ENCODE measurements at regions not wholly inside any gene's neighbourhood (a gene's known extent, or its start where the extent isn't known, plus 50 kb on each side); places are given as distances from the start of the nearest gene placed in this dataset.

DNA sequence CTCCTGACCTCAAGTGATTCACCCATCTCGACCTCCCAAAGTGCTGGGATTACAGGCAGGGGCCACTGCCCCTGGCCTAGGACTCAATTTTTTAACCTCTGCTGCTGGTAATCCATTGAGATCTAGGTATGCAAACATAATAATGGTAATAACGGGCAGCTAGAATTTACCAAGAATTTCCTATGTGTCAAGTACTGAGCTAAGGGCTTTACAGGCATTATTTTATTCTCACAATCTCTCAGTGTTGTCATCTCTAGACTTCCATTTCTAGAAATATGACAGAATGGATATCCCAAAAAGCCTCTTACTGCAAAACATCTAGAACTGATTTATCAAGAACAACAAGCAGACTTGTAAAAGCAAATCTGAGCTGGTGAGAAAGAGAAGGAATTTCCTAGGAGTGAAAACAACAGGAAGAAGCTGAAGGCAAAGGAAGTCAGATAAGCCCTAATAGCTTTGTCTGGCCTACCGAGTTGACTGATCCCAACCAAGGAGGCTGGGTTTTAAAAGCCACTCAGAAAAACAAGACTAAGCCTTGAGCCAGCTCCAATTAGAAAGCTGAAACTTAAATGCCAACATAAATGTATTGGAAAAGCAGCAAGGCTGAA lies 70.6 kb downstream of the CCDC71L start:
- no peak for TF ChIP-seq CEBPB (IDR thresholded peaks at IDR 0.05)
- TF ChIP-seq TAF1 (IDR thresholded peaks at IDR 0.05; ENCODE audit: low read depth): no peak
- TF ChIP-seq EP300 (IDR thresholded peaks at IDR 0.05; ENCODE audit: borderline replicate concordance): no peak
- TF ChIP-seq NFIC (IDR thresholded peaks at IDR 0.05): no peak
- TF ChIP-seq, protein P1, sequence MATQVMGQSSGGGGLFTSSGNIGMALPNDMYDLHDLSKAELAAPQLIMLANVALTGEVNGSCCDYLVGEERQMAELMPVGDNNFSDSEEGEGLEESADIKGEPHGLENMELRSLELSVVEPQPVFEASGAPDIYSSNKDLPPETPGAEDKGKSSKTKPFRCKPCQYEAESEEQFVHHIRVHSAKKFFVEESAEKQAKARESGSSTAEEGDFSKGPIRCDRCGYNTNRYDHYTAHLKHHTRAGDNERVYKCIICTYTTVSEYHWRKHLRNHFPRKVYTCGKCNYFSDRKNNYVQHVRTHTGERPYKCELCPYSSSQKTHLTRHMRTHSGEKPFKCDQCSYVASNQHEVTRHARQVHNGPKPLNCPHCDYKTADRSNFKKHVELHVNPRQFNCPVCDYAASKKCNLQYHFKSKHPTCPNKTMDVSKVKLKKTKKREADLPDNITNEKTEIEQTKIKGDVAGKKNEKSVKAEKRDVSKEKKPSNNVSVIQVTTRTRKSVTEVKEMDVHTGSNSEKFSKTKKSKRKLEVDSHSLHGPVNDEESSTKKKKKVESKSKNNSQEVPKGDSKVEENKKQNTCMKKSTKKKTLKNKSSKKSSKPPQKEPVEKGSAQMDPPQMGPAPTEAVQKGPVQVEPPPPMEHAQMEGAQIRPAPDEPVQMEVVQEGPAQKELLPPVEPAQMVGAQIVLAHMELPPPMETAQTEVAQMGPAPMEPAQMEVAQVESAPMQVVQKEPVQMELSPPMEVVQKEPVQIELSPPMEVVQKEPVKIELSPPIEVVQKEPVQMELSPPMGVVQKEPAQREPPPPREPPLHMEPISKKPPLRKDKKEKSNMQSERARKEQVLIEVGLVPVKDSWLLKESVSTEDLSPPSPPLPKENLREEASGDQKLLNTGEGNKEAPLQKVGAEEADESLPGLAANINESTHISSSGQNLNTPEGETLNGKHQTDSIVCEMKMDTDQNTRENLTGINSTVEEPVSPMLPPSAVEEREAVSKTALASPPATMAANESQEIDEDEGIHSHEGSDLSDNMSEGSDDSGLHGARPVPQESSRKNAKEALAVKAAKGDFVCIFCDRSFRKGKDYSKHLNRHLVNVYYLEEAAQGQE (IDR thresholded peaks at IDR 0.05; ENCODE audit: low read depth): no peak
- no peak for TF ChIP-seq FOXM1 (IDR thresholded peaks at IDR 0.05; ENCODE audit: borderline replicate concordance, low read depth)
- TF ChIP-seq ZBTB7A (IDR thresholded peaks at IDR 0.05; ENCODE audit: low read depth): no peak
- TF ChIP-seq EGR1 (IDR thresholded peaks at IDR 0.05): no peak
- TF ChIP-seq CREB1 (IDR thresholded peaks at IDR 0.05; ENCODE audit: low read depth): no peak
- TF ChIP-seq, protein P2, sequence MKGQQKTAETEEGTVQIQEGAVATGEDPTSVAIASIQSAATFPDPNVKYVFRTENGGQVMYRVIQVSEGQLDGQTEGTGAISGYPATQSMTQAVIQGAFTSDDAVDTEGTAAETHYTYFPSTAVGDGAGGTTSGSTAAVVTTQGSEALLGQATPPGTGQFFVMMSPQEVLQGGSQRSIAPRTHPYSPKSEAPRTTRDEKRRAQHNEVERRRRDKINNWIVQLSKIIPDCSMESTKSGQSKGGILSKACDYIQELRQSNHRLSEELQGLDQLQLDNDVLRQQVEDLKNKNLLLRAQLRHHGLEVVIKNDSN (IDR thresholded peaks at IDR 0.05): no peak
- no peak for TF ChIP-seq TCF12 (IDR thresholded peaks at IDR 0.05; ENCODE audit: low read depth)
- TF ChIP-seq, protein P3, sequence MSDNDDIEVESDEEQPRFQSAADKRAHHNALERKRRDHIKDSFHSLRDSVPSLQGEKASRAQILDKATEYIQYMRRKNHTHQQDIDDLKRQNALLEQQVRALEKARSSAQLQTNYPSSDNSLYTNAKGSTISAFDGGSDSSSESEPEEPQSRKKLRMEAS (IDR thresholded peaks at IDR 0.05): no peak
- no peak for TF ChIP-seq RAD21 (IDR thresholded peaks at IDR 0.05; ENCODE audit: low read depth)

DNA sequence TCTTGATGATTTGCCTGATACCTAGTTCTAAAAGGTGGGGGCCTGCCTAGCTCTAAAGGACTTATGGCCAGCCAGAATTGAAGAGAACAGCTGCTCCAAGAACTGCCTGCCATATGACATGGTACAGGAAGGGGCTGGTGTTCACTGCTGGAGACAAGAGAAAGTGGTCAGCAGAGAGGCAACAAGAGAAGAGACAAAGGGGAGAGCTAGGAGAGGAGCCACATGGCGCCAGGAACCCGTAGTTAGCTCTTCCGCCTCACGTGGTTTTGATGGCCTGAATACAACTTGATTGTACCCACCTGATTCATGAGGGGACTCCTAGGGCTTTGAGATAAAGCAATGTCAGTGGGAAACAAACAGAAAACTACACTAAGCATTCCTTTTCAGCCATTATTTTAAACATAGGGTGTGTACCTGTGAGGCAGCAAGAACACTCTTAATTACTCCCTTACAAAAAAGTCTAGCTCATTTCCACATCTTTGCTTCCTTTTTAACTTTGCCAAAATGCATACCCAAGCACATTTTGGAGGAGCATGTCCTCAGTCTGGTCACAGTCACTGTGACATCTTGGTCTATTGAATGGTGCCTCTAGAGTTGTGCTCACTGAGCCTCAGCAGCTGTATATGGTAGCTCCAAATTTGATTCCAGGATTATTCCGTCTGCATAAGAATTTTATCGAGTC lies 71.6 kb downstream of the CCDC71L start:
- TF ChIP-seq FOXM1 (IDR thresholded peaks at IDR 0.05; ENCODE audit: borderline replicate concordance, low read depth) (no peak), CEBPB (IDR thresholded peaks at IDR 0.05) (no peak), YY1 (IDR thresholded peaks at IDR 0.05; ENCODE audit: low read depth) (no peak), RAD21 (IDR thresholded peaks at IDR 0.05; ENCODE audit: low read depth) (no peak), EGR1 (IDR thresholded peaks at IDR 0.05) (no peak), TAF1 (IDR thresholded peaks at IDR 0.05; ENCODE audit: low read depth) (no peak), CREB1 (IDR thresholded peaks at IDR 0.05; ENCODE audit: low read depth) (no peak), TEAD4 (IDR thresholded peaks at IDR 0.05) (no peak), TCF12 (IDR thresholded peaks at IDR 0.05; ENCODE audit: low read depth) (no peak), EP300 (IDR thresholded peaks at IDR 0.05; ENCODE audit: borderline replicate concordance) (no peak), ZBTB7A (IDR thresholded peaks at IDR 0.05; ENCODE audit: low read depth) (no peak)
- TF ChIP-seq, protein P3 (IDR thresholded peaks at IDR 0.05): no peak
- TF ChIP-seq, protein P1 (IDR thresholded peaks at IDR 0.05; ENCODE audit: low read depth): no peak

DNA sequence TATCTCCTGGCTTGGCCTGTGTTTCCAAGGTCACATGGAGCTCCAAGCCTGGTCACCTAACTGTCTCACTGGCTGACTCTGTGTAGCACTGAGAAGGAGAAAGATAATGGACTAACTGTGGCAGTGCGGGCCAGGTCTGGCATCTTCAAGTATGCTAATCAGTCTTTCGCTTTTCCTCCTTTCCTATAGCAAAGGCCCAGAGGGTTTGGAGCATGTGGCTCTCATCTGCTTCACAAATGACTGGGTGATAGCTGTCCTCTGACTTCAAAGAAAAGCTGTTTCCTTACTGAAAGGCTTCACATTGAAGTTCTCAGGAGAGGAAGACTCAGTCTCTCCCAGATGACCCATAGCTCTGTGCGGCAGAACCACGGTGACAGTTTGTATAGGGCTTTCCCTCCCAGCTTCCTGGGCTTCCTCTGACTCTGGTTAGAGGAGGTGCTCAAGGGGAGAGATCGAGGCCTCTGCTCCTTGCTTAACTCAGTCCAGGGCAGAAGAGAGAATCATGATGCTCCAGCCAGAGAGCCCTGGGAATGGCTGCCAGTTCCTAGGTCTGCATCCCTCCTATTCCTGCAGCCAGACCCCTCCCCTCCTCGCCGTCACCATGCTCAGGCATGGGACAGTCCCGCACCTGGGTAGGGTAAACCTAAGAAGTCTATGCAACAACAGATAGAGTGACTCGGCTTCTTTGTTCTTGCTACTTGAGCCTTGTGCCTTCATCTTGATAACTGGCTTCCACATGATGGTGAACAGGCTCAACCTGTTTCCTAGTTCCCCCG lies 72.3 kb downstream of the CCDC71L start:
- TF ChIP-seq YY1 (IDR thresholded peaks at IDR 0.05; ENCODE audit: low read depth) (no peak), EP300 (IDR thresholded peaks at IDR 0.05; ENCODE audit: borderline replicate concordance) (no peak), TCF12 (IDR thresholded peaks at IDR 0.05; ENCODE audit: low read depth) (no peak), TAF1 (IDR thresholded peaks at IDR 0.05; ENCODE audit: low read depth) (no peak), EGR1 (IDR thresholded peaks at IDR 0.05) (no peak), NFIC (IDR thresholded peaks at IDR 0.05) (no peak), FOXM1 (IDR thresholded peaks at IDR 0.05; ENCODE audit: borderline replicate concordance, low read depth) (no peak), CREB1 (IDR thresholded peaks at IDR 0.05; ENCODE audit: low read depth) (no peak), RAD21 (IDR thresholded peaks at IDR 0.05; ENCODE audit: low read depth) (no peak), ZBTB7A (IDR thresholded peaks at IDR 0.05; ENCODE audit: low read depth) (no peak), CEBPB (IDR thresholded peaks at IDR 0.05) (no peak), TEAD4 (IDR thresholded peaks at IDR 0.05) (no peak)
- TF ChIP-seq, protein P2 (IDR thresholded peaks at IDR 0.05): no peak
- TF ChIP-seq, protein P3 (IDR thresholded peaks at IDR 0.05): no peak
- TF ChIP-seq, protein P1 (IDR thresholded peaks at IDR 0.05; ENCODE audit: low read depth): no peak
